Upper lobe of left lung (tissue), 4 donors: ENCODE measurements at regions not wholly inside any gene's neighbourhood (a gene's known extent, or its start where the extent isn't known, plus 50 kb on each side); places are given as distances from the start of the nearest gene placed in this dataset.
"Not testable (repeated sequence)": the region's sequence is repeated elsewhere in the genome, so short reads cannot be mapped to it uniquely, and the experiment has no call there.

Source experiments
- EP300 ChIP-seq, 4 donors: sonication (generic); formaldehyde crosslinking; IDR thresholded peaks; one replicate each; pipeline ENCODE4 v1.5.1; 2017; ENCODE audit warnings: antibody characterized with exemption in 4 of 4, control low read depth in 2 of 4
- POLR2AphosphoS5 ChIP-seq, 2 donors: sonication (generic); formaldehyde crosslinking; IDR thresholded peaks; one replicate each; pipeline ENCODE4 v1.5.1; 2017; ENCODE audit warnings: antibody characterized with exemption in 2 of 2
- TF ChIP-seq, protein P1 (sequence below), 6 experiments: fragments of 450-650 bp in 4 of 6; fragments of 200-600 bp in 2 of 6; sonication (generic) in 2 of 6; IDR thresholded peaks; one replicate each; pipeline ENCODE4 v1.5.1; 2016 to 2019; ENCODE audit warnings: antibody characterized with exemption in 6 of 6

GRCh38 chr3:101924621-101925020 is 75.3 kb downstream of the NFKBIZ start:
- not testable (repeated sequence) for TF ChIP-seq EP300, POLR2AphosphoS5 (IDR thresholded peaks at IDR 0.05)
- TF ChIP-seq, protein P1, sequence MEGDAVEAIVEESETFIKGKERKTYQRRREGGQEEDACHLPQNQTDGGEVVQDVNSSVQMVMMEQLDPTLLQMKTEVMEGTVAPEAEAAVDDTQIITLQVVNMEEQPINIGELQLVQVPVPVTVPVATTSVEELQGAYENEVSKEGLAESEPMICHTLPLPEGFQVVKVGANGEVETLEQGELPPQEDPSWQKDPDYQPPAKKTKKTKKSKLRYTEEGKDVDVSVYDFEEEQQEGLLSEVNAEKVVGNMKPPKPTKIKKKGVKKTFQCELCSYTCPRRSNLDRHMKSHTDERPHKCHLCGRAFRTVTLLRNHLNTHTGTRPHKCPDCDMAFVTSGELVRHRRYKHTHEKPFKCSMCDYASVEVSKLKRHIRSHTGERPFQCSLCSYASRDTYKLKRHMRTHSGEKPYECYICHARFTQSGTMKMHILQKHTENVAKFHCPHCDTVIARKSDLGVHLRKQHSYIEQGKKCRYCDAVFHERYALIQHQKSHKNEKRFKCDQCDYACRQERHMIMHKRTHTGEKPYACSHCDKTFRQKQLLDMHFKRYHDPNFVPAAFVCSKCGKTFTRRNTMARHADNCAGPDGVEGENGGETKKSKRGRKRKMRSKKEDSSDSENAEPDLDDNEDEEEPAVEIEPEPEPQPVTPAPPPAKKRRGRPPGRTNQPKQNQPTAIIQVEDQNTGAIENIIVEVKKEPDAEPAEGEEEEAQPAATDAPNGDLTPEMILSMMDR (IDR thresholded peaks at IDR 0.05), result not testable (repeated sequence)
